Prostate gland (tissue), 2 donors: ENCODE measurements at regions not wholly inside any gene's neighbourhood (a gene's known extent, or its start where the extent isn't known, plus 50 kb on each side); places are given as distances from the start of the nearest gene placed in this dataset.

Source experiments
- CTCF ChIP-seq, 4 experiments: fragments of 200-600 bp in 2 of 4; fragments of 450-650 bp in 2 of 4; sonication (generic) in 2 of 4; IDR thresholded peaks; 1 replicate in 3 of 4; 2 replicates in 1 of 4; pipeline ENCODE4 v1.5.1; 2016 to 2019; ENCODE audit warnings: antibody characterized with exemption in 4 of 4, mild to moderate bottlenecking in 2 of 4, moderate library complexity in 2 of 4
- POLR2A ChIP-seq: fragments of 450-650 bp; IDR thresholded peaks from one replicate; pipeline ENCODE4 v1.6.1; 2016; ENCODE audit warnings: antibody characterized with exemption, mild to moderate bottlenecking
- POLR2AphosphoS5 ChIP-seq: sonication (generic); formaldehyde crosslinking; IDR thresholded peaks from one replicate; pipeline ENCODE4 v1.6.1; 2017; ENCODE audit warnings: antibody characterized with exemption

- TF ChIP-seq CTCF (IDR thresholded peaks at IDR 0.05) (no peak), POLR2AphosphoS5 (no peak), POLR2A (no peak)
These were observed 119.1 kb upstream of the AHI1 start for GRCh38 chr6:135616655-135617054.
